AG04450 (cell line): ENCODE measurements at regions not wholly inside any gene's neighbourhood (a gene's known extent, or its start where the extent isn't known, plus 50 kb on each side); places are given as distances from the start of the nearest gene placed in this dataset.

Source experiments
- CTCF ChIA-PET: fragments of 300-600, 350-600 bp; formaldehyde crosslinking; extraction: SDS; loops from one replicate; lab custom pipeline; 2022; ENCODE audit warnings: antibody characterized with exemption, inconsistent platforms; lab: Charles Lee
- POLR2A ChIA-PET: fragments of 350-600 bp; formaldehyde crosslinking; extraction: SDS; loops from one replicate; lab custom pipeline; 2021; ENCODE audit warnings: antibody characterized with exemption, inconsistent platforms; lab: Yijun Ruan, JAX
- DNase-seq: peaks from one replicate; pipeline ENCODE4 v3.0.0-alpha.2; 2011; ENCODE audit warnings: low read depth, low spot score
- H3K27ac ChIP-seq: one replicate; pipeline ENCODE4 v1.5.1; 2012; ENCODE audit warnings: low read depth, low read length, control low read depth
- H3K27me3 ChIP-seq: one replicate; pipeline ENCODE4 v1.6.0; 2012; ENCODE audit warnings: low read length; ENCODE audit not compliant: control insufficient read depth, insufficient read depth
- H3K4me3 ChIP-seq: 2 replicates; pipeline ENCODE4 v1.5.1; 2011; ENCODE audit warnings: mild to moderate bottlenecking, low read depth, low read length, control low read depth
- H3K9me3 ChIP-seq: 2 replicates; pipeline ENCODE4 v1.5.1; 2012; ENCODE audit warnings: low read length; ENCODE audit not compliant: control insufficient read depth, insufficient read depth
- TF ChIP-seq, protein P1 (sequence below): IDR thresholded peaks from 2 replicates; pipeline ENCODE4 v1.5.1; 2011; ENCODE audit warnings: low read depth, low read length, control low read depth, inconsistent platforms

DNA sequence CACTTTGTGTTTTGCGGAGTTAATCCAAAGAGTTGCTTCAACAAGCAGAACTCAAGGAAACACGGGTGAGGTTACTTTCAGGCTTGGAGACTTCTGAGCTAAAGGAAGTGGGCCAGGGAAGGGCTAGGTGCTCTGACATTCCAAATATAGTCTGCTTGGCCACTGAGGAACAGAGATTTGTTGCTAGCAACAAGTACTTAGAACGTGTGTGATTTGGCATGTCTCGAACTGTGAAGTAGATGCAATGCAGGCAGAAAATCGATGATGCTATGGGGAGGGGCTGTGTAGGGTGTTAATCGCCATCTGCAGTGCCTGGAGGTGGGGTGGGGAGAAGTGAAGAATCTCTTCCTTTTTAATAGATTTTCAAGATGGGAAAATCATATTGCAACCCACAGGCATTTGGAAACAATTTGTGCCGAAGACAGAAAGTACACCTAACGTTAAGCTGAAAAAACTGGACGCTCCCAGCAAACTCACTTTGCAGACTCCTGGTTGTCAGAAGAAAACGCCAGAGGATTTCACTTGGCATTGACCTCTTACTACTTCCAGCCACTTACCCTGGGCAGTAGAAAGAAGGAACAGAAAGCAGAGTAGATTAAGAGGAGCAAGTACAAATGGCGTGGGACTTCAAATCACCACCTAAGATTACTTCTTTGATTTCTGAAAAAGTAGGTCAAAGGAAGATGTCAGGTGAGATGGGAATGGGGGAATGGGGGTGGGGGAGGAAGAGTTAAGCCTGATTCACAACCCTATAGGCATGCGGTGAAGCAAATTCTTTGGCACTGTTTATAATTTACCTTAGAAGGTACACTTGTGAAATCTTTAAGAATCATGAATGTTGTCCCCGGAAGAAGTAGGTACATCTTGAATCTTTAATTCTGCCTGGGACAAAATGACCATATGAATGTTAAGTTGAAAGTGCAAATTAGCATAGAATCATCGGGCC is 314.1 kb downstream of the CD83 start:
- Histone ChIP-seq H3K9me3 (no peaks in the 10 kb centered on the region), H3K27ac (no peak overlapping the region), H3K4me3 (no peak overlapping the region), H3K27me3 (peaks cover 2% of the 10 kb centered on the region)
- ChIA-PET POLR2A (interaction anchor here (0.6 kb wide), 1 partner anchor 634 kb away, joined by 4 read pairs; no protein-coding TSS in a partner anchor), CTCF (interaction anchor here (0.6 kb wide), 1 partner anchor 279 kb away, joined by 6 read pairs; no protein-coding TSS in a partner anchor)
- TF ChIP-seq, protein P1, sequence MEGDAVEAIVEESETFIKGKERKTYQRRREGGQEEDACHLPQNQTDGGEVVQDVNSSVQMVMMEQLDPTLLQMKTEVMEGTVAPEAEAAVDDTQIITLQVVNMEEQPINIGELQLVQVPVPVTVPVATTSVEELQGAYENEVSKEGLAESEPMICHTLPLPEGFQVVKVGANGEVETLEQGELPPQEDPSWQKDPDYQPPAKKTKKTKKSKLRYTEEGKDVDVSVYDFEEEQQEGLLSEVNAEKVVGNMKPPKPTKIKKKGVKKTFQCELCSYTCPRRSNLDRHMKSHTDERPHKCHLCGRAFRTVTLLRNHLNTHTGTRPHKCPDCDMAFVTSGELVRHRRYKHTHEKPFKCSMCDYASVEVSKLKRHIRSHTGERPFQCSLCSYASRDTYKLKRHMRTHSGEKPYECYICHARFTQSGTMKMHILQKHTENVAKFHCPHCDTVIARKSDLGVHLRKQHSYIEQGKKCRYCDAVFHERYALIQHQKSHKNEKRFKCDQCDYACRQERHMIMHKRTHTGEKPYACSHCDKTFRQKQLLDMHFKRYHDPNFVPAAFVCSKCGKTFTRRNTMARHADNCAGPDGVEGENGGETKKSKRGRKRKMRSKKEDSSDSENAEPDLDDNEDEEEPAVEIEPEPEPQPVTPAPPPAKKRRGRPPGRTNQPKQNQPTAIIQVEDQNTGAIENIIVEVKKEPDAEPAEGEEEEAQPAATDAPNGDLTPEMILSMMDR: no peak
- DNase-seq: no peak

DNA sequence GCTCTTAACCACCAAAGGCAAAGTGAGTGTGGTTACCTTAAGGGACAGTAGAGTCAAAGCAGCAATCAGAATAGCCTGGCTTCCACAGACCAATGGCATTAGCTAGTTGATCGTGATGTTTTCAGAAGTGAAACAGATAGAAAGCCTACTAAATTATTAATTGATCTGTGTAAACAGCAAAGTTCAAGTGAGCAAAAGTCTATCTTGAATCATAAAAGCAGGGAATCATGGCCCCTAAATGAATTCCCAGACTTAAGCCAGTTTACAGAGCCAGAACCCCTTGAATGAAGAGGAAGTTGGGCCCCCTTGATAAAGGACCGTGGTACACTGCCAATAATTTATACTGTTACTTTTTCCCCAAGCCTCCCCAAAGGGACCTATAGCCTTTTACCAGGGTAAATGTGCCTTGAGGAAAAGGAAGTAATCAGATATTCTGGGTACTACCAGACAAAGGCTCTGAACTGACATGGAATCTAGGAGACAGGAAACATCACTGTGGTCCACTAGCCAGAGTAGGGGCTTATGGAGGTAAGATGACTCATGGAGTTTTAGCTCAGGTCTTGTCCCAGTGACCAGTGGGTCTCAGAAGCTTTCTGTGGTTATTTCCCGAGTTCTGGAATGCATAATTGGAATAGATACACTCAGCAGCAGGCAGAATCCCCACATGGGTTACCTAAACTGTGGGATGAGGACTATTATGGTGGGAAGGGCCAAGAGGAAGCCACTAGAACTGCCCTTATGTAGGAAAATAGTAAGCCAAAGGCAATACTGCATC is 317.5 kb downstream of the CD83 start:
- Histone ChIP-seq H3K27ac (no peak overlapping the region), H3K4me3 (no peak overlapping the region), H3K27me3 (no peaks in the 10 kb centered on the region), H3K9me3 (no peaks in the 10 kb centered on the region)
- TF ChIP-seq, protein P1: no peak
- POLR2A ChIA-PET: no interaction called here
- CTCF ChIA-PET: no interaction called here
- DNase-seq: no peak

DNA sequence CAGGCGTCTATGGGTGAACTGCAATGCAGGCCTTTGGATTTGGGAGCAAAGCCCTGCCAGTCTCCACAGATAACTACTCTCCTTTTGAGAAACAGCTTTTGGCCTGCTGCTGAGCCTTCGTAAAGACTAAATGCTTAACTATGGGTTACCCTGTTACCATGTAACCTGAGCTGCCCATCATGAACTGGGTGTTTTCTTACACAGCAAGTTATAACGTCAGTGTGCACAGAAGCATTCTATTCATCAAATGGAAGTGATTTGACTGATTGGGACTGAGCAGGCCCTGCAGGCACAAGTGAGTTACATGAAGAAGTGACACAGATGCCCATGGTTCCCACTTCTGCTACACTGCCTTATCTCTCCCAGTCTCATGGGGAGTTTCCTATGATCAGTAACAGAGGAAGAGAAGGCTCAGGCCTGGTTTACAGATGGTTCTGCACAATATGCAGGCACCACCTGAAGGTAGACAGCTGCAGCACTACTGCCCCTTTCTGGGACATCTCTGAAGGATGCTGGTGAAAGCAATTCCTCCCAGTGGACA is 319.1 kb downstream of the CD83 start:
- CTCF ChIA-PET: no interaction called here
- DNase-seq: no peak
- TF ChIP-seq, protein P1: no peak
- Histone ChIP-seq H3K9me3 (no peaks in the 10 kb centered on the region), H3K27me3 (no peaks in the 10 kb centered on the region), H3K4me3 (no peak overlapping the region), H3K27ac (no peak overlapping the region)
- POLR2A ChIA-PET: interaction anchor here (0.6 kb wide), 1 partner anchor 27 kb away, joined by 3 read pairs; no protein-coding TSS in a partner anchor

GRCh38 chr6:14439419-14439818 is 321.8 kb downstream of the CD83 start:
- no peaks in the 10 kb centered on the region for H3K9me3 ChIP-seq
- ChIA-PET CTCF (no interaction called here), POLR2A (no interaction called here)
- no peaks in the 10 kb centered on the region for H3K27me3 ChIP-seq
- TF ChIP-seq, protein P1: no peak
- H3K27ac ChIP-seq: no peak overlapping the region
- no peak overlapping the region for H3K4me3 ChIP-seq
- DNase-seq: no peak
